ENCODE measurements at regions not wholly inside any gene's neighbourhood (a gene's known extent, or its start where the extent isn't known, plus 50 kb on each side); places are given as distances from the start of the nearest gene placed in this dataset.
"Not testable (repeated sequence)": the region's sequence is repeated elsewhere in the genome, so short reads cannot be mapped to it uniquely, and the experiment has no call there.

DNA sequence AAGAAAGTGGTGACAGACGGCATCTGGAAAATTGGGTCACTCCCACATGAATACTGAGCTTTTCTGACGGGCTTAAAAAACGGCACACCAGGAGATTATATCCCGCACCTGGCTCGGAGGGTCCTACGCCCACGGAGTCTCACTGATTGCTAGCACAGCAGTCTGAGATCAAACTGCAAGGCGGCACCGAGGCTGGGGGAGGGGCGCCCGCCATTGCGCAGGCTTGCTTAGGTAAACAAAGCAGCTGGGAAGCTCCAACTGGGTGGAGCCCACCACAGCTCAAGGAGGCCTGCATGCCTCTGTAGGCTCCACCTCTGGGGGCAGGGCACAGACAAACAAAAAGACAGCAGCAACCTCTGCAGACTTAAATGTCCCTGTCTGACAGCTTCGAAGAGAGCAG lies 966.2 kb upstream of the USP15 start:
- H3K36me3 Mint-ChIP-seq; H3K27me3 Mint-ChIP-seq; CTCF ChIA-PET; H3K9me3 ChIP-seq (ENCODE audit: low read length); H3K27ac ChIP-seq (ENCODE audit: low read depth, low read length); DNase-seq; H3K4me3 Mint-ChIP-seq; H3K27me3 ChIP-seq (ENCODE audit: insufficient read depth, low read length, poor library complexity, severe bottlenecking); H3K4me1 Mint-ChIP-seq; H3K4me3 ChIP-seq (ENCODE audit: low read length); H3K4me1 ChIP-seq (ENCODE audit: insufficient read depth, low read length); H3K27ac Mint-ChIP-seq; POLR2A ChIA-PET; H3K36me3 ChIP-seq (ENCODE audit: insufficient read depth, low read length): not testable (repeated sequence)
- peaks cover 7 to 30% (median 11%) of the 10 kb centered on the region in 5 donors for H3K9me3 Mint-ChIP-seq

DNA sequence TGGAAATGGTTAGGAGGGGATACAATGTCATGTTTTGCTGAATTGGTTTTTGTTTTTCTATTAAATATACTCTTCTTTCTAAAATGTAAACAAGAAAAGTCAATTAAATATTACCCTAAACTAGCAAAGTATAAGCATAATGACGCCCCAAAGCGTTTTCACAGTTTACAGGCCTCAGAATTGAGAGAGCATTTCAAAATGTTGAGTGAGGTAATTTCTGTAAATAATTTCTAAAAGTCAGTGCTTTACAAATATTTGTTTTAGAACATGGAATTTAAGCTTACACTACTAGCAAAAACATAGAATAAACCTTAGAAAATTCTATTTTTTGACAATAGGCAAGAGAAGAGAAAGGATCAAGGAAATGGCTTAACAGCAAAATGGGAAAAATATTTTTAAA lies 958.4 kb upstream of the USP15 start:
- H3K27me3 ChIP-seq (ENCODE audit: insufficient read depth, low read length, poor library complexity, severe bottlenecking): no peaks in the 10 kb centered on the region
- Mint-ChIP-seq H3K4me1 (no peaks in the 10 kb centered on the region), H3K27me3 (no peaks in the 10 kb centered on the region), H3K27ac (no peak overlapping the region), H3K36me3 (no peaks in the 10 kb centered on the region), H3K9me3 (peaks cover 0 to 4% (median 2%) of the 10 kb centered on the region in 5 donors), H3K4me3 (no peak overlapping the region)
- ChIA-PET CTCF (no interaction called here), POLR2A (no interaction called here)
- H3K4me3 ChIP-seq (ENCODE audit: low read length): no peak overlapping the region
- H3K9me3 ChIP-seq (ENCODE audit: low read length): no peaks in the 10 kb centered on the region
- H3K27ac ChIP-seq (ENCODE audit: low read depth, low read length): no peak overlapping the region
- no peaks in the 10 kb centered on the region for H3K4me1 ChIP-seq (ENCODE audit: insufficient read depth, low read length)
- no peaks in the 10 kb centered on the region for H3K36me3 ChIP-seq (ENCODE audit: insufficient read depth, low read length)
- no peak for DNase-seq

- H3K9me3 ChIP-seq (ENCODE audit: low read length): no peaks in the 10 kb centered on the region
- DNase-seq: no peak
- H3K36me3 ChIP-seq (ENCODE audit: insufficient read depth, low read length): no peaks in the 10 kb centered on the region
- Mint-ChIP-seq H3K4me1 (no peaks in the 10 kb centered on the region), H3K9me3 (peaks cover 0 to 9% (median 3%) of the 10 kb centered on the region in 5 donors), H3K27ac (no peak overlapping the region), H3K36me3 (no peaks in the 10 kb centered on the region), H3K4me3 (no peak overlapping the region), H3K27me3 (no peaks in the 10 kb centered on the region)
- CTCF ChIA-PET: no interaction called here
- no peak overlapping the region for H3K4me3 ChIP-seq (ENCODE audit: low read length)
- no peaks in the 10 kb centered on the region for H3K27me3 ChIP-seq (ENCODE audit: insufficient read depth, low read length, poor library complexity, severe bottlenecking)
- POLR2A ChIA-PET: no interaction called here
- no peaks in the 10 kb centered on the region for H3K4me1 ChIP-seq (ENCODE audit: insufficient read depth, low read length)
- H3K27ac ChIP-seq (ENCODE audit: low read depth, low read length): no peak overlapping the region
Measured at GRCh38 chr12:61302282-61302681, 957.9 kb upstream of the USP15 start.

GRCh38 chr12:61308220-61308619 lies 952.0 kb upstream of the USP15 start:
- no peaks in the 10 kb centered on the region for H3K27me3 Mint-ChIP-seq
- H3K4me3 Mint-ChIP-seq: no peak overlapping the region
- H3K27me3 ChIP-seq (ENCODE audit: insufficient read depth, low read length, poor library complexity, severe bottlenecking): no peaks in the 10 kb centered on the region
- CTCF ChIA-PET: no interaction called here
- no peaks in the 10 kb centered on the region for H3K4me1 ChIP-seq (ENCODE audit: insufficient read depth, low read length)
- H3K36me3 Mint-ChIP-seq: no peaks in the 10 kb centered on the region
- peaks cover 2 to 13% (median 5%) of the 10 kb centered on the region in 5 donors for H3K9me3 Mint-ChIP-seq
- no peak overlapping the region for H3K27ac Mint-ChIP-seq
- no peaks in the 10 kb centered on the region for H3K4me1 Mint-ChIP-seq
- POLR2A ChIA-PET: no interaction called here
- no peaks in the 10 kb centered on the region for H3K36me3 ChIP-seq (ENCODE audit: insufficient read depth, low read length)
- DNase-seq: no peak
- H3K4me3 ChIP-seq (ENCODE audit: low read length): no peak overlapping the region
- H3K9me3 ChIP-seq (ENCODE audit: low read length): no peaks in the 10 kb centered on the region
- H3K27ac ChIP-seq (ENCODE audit: low read depth, low read length): no peak overlapping the region

GRCh38 chr12:61311413-61311812 lies 948.8 kb upstream of the USP15 start:
- POLR2A ChIA-PET: no interaction called here

DNA sequence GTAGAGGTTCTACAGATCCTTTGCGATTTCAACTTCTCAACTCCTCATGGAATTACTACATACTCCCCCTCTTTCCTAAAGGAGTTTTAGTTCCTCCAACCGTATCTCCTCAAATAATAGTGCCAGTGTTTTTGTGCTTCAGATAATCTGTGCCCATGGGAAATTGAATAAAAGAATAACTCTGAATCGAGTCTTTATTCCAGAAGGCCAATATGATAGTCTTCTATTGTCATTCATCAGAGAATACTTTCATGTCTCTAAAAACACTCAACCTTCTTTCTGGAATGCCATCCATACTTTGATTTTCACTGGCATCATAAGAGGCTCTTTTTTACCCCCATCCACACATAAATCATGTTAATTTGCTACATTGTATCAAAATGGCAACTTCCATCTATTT lies 911.3 kb upstream of the USP15 start:
- H3K4me1 ChIP-seq (ENCODE audit: insufficient read depth, low read length): no peaks in the 10 kb centered on the region
- no peaks in the 10 kb centered on the region for H3K36me3 Mint-ChIP-seq
- H3K4me3 Mint-ChIP-seq: no peak overlapping the region
- no peak overlapping the region for H3K4me3 ChIP-seq (ENCODE audit: low read length)
- no peaks in the 10 kb centered on the region for H3K36me3 ChIP-seq (ENCODE audit: insufficient read depth, low read length)
- H3K9me3 Mint-ChIP-seq: peaks cover 0 to 9% (median 2%) of the 10 kb centered on the region in 5 donors
- no peak overlapping the region for H3K27ac ChIP-seq (ENCODE audit: low read depth, low read length)
- CTCF ChIA-PET: no interaction called here
- no peaks in the 10 kb centered on the region for H3K9me3 ChIP-seq (ENCODE audit: low read length)
- H3K27me3 Mint-ChIP-seq: no peaks in the 10 kb centered on the region
- POLR2A ChIA-PET: no interaction called here
- no peak for DNase-seq
- no peak overlapping the region for H3K27ac Mint-ChIP-seq
- no peaks in the 10 kb centered on the region for H3K4me1 Mint-ChIP-seq
- H3K27me3 ChIP-seq (ENCODE audit: insufficient read depth, low read length, poor library complexity, severe bottlenecking): no peaks in the 10 kb centered on the region

More at GRCh38 chr12:61311413-61311812, 948.8 kb upstream of the USP15 start:
- no peaks in the 10 kb centered on the region for H3K9me3 ChIP-seq (ENCODE audit: low read length)
- no peak overlapping the region for H3K4me3 ChIP-seq (ENCODE audit: low read length)
- peaks cover 4 to 14% (median 5%) of the 10 kb centered on the region in 5 donors for H3K9me3 Mint-ChIP-seq
- no peak overlapping the region for H3K27ac ChIP-seq (ENCODE audit: low read depth, low read length)
- no peak for DNase-seq
- CTCF ChIA-PET: no interaction called here
- H3K36me3 ChIP-seq (ENCODE audit: insufficient read depth, low read length): no peaks in the 10 kb centered on the region
- no peak overlapping the region for H3K27ac Mint-ChIP-seq
- no peaks in the 10 kb centered on the region for H3K36me3 Mint-ChIP-seq
- H3K4me1 Mint-ChIP-seq: no peaks in the 10 kb centered on the region
- H3K27me3 Mint-ChIP-seq: no peaks in the 10 kb centered on the region
- no peak overlapping the region for H3K4me3 Mint-ChIP-seq
- H3K4me1 ChIP-seq (ENCODE audit: insufficient read depth, low read length): no peaks in the 10 kb centered on the region
- no peaks in the 10 kb centered on the region for H3K27me3 ChIP-seq (ENCODE audit: insufficient read depth, low read length, poor library complexity, severe bottlenecking)

GRCh38 chr12:61355105-61355504 lies 905.1 kb upstream of the USP15 start:
- Histone ChIP-seq H3K27ac (ENCODE audit: low read depth, low read length) (no peak overlapping the region), H3K4me1 (ENCODE audit: insufficient read depth, low read length) (no peaks in the 10 kb centered on the region), H3K36me3 (ENCODE audit: insufficient read depth, low read length) (no peaks in the 10 kb centered on the region), H3K9me3 (ENCODE audit: low read length) (no peaks in the 10 kb centered on the region), H3K27me3 (ENCODE audit: insufficient read depth, low read length, poor library complexity, severe bottlenecking) (no peaks in the 10 kb centered on the region), H3K4me3 (ENCODE audit: low read length) (no peak overlapping the region)
- H3K9me3 Mint-ChIP-seq: peaks cover 0 to 6% (median 0%) of the 10 kb centered on the region in 5 donors
- no peak overlapping the region for H3K4me3 Mint-ChIP-seq
- no peak for DNase-seq
- H3K4me1 Mint-ChIP-seq: no peaks in the 10 kb centered on the region
- ChIA-PET CTCF (no interaction called here), POLR2A (no interaction called here)
- no peaks in the 10 kb centered on the region for H3K27me3 Mint-ChIP-seq
- H3K27ac Mint-ChIP-seq: no peak overlapping the region
- H3K36me3 Mint-ChIP-seq: no peaks in the 10 kb centered on the region

DNA sequence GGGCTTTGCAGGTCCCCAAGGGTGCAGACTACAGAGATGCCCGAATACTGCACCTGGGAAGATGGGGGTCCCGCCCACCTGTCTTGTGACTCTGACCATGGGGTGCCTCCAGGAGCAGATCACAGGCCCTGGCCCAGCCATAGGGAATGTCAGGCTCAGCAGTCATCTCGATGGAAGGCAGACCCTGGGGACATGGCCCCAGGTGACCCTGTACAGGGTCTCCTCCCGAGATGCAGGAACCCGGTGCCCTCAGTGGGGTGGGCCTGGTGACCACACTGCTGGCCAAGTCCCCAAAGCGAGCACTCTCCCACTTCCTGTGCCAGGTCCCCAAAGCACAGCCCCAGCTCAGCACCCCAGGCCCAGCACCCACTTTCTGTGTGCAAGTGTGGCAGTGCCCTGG lies 903.7 kb upstream of the USP15 start:
- no peaks in the 10 kb centered on the region for H3K4me1 Mint-ChIP-seq
- no peak overlapping the region for H3K27ac Mint-ChIP-seq
- H3K27me3 Mint-ChIP-seq: no peaks in the 10 kb centered on the region
- H3K9me3 Mint-ChIP-seq: peaks cover 0 to 6% (median 3%) of the 10 kb centered on the region in 5 donors
- DNase-seq: no peak
- Histone ChIP-seq H3K27me3 (ENCODE audit: insufficient read depth, low read length, poor library complexity, severe bottlenecking) (no peaks in the 10 kb centered on the region), H3K36me3 (ENCODE audit: insufficient read depth, low read length) (no peaks in the 10 kb centered on the region), H3K4me1 (ENCODE audit: insufficient read depth, low read length) (no peaks in the 10 kb centered on the region), H3K4me3 (ENCODE audit: low read length) (no peak overlapping the region), H3K27ac (ENCODE audit: low read depth, low read length) (no peak overlapping the region), H3K9me3 (ENCODE audit: low read length) (no peaks in the 10 kb centered on the region)
- POLR2A ChIA-PET: no interaction called here
- no peaks in the 10 kb centered on the region for H3K36me3 Mint-ChIP-seq
- no peak overlapping the region for H3K4me3 Mint-ChIP-seq
- CTCF ChIA-PET: no interaction called here

DNA sequence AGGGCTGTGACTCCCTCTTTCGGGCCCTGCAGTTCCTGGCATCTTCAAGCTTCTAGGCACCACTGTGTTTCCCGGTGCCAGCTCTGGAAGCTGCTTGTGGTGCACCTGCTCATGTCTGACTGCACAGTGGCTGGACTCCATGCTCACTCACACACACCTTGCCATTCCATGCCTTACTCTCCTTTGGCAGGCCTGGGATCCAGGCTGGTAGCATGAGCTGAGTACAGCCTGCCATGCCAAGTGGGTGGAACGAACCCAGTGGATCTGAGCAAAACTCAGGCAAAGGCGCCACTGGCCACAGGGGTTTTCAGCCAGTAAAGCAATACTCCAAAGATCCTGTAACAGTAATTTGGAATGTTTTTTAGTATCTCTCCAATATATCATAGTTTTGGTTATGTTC lies 902.7 kb upstream of the USP15 start:
- ChIA-PET CTCF (no interaction called here), POLR2A (no interaction called here)
- no peaks in the 10 kb centered on the region for H3K36me3 ChIP-seq (ENCODE audit: insufficient read depth, low read length)
- Mint-ChIP-seq H3K27me3 (no peaks in the 10 kb centered on the region), H3K9me3 (peaks cover 0 to 9% (median 3%) of the 10 kb centered on the region in 5 donors), H3K4me1 (no peaks in the 10 kb centered on the region), H3K4me3 (no peak overlapping the region), H3K27ac (no peak overlapping the region), H3K36me3 (no peaks in the 10 kb centered on the region)
- H3K27ac ChIP-seq (ENCODE audit: low read depth, low read length): no peak overlapping the region
- no peak overlapping the region for H3K4me3 ChIP-seq (ENCODE audit: low read length)
- DNase-seq: no peak
- H3K4me1 ChIP-seq (ENCODE audit: insufficient read depth, low read length): no peaks in the 10 kb centered on the region
- H3K9me3 ChIP-seq (ENCODE audit: low read length): no peaks in the 10 kb centered on the region
- H3K27me3 ChIP-seq (ENCODE audit: insufficient read depth, low read length, poor library complexity, severe bottlenecking): no peaks in the 10 kb centered on the region

All from CD8-positive, alpha-beta memory T cell (primary cell).